ENCODE measurements at regions not wholly inside any gene's neighbourhood (a gene's known extent, or its start where the extent isn't known, plus 50 kb on each side); places are given as distances from the start of the nearest gene placed in this dataset.
A peak's percentile ranks its signal among the peaks of the same experiment; 100 is the strongest.

GRCh38 chr17:45640141-45640850, 143.8 kb upstream of the CRHR1 start:
- DNase-seq (ENCODE audit: low read depth, low spot score) (peak; percentile 75), FAIRE-seq (peak; percentile 88)
- intact Hi-C loops (cut with micrococcal nuclease) (loop anchor here (1.0 kb wide), 2 partner anchors 192 to 212 kb away; no protein-coding TSS in a partner anchor), dilution Hi-C loops (cut with MboI; ENCODE audit: extremely low pct_ligation_motif_present, low sequenced_read_pairs) (no loop called here)
- Histone ChIP-seq H3K9ac (replicated peaks; ENCODE audit: extremely low read depth, insufficient read depth, low read length) (no peak overlapping the region), H3K36me3 (ENCODE audit: control insufficient read depth in 2 of 2, extremely low read depth in 1 of 2, insufficient read depth in 2 of 2, low read length in 2 of 2) (peaks cover 0 to 14% of the 10 kb centered on the region in 2 experiments), H3K27me3 (ENCODE audit: control insufficient read depth in 2 of 2, insufficient read depth in 2 of 2, low read length in 2 of 2) (peaks cover 0 to 1% of the 10 kb centered on the region in 2 experiments), H4K20me1 (replicated peaks; ENCODE audit: control insufficient read depth, extremely low read depth, insufficient read depth, low read length) (no peaks in the 10 kb centered on the region), H2AFZ (ENCODE audit: low read depth, low read length) (no peak overlapping the region), H3K9me1 (replicated peaks; ENCODE audit: control insufficient read depth, extremely low read depth, insufficient read depth, low read length) (no peaks in the 10 kb centered on the region), H3K27ac (ENCODE audit: insufficient read depth, low read depth, low read length) (no peak overlapping the region), H3K9me3 (replicated peaks; ENCODE audit: control insufficient read depth, insufficient read depth, low read length) (no peaks in the 10 kb centered on the region), H3K4me2 (ENCODE audit: insufficient read depth, low read length) (no peak overlapping the region), H3K4me3 (replicated peaks in 1 of 3; ENCODE audit: insufficient read depth in 1 of 3, low read depth in 1 of 3, low read length in 3 of 3) (no peak overlapping the region), H3K79me2 (ENCODE audit: control insufficient read depth, insufficient read depth, low read length) (no peaks in the 10 kb centered on the region), H3K4me1 (ENCODE audit: control insufficient read depth, extremely low read depth, insufficient read depth, low read length) (no peaks in the 10 kb centered on the region)
- TF ChIP-seq MAX (IDR thresholded peaks at IDR 0.05; ENCODE audit: insufficient read depth, insufficient read length) = no peak
- peak; percentile 92 to 97 for TF ChIP-seq CTCF (IDR thresholded peaks at IDR 0.05; ENCODE audit: extremely low read depth in 1 of 2, insufficient read depth in 1 of 2, low read depth in 1 of 2, low read length in 2 of 2)
- no TSS peak for BruUV-seq (replicated peaks)
- CTCF ChIA-PET = interaction anchor here (0.6 to 4.7 kb wide), 67 partner anchors 8 to 421 kb away, joined by 3 to 208 read pairs (median 4); partner anchors contain the start of genes CRHR1 and SPPL2C
- POLR2A ChIA-PET = no interaction called here

GRCh38 chr17:45641541-45641940, 142.6 kb upstream of the CRHR1 start:
- no peaks in the 10 kb centered on the region for H3K4me1 ChIP-seq (ENCODE audit: control insufficient read depth, extremely low read depth, insufficient read depth, low read length)
- BruUV-seq (replicated peaks) = no TSS peak
- H3K27me3 ChIP-seq (ENCODE audit: control insufficient read depth in 2 of 2, insufficient read depth in 2 of 2, low read length in 2 of 2) = peaks cover 1 to 6% of the 10 kb centered on the region in 2 experiments
- no peaks in the 10 kb centered on the region for H3K79me2 ChIP-seq (ENCODE audit: control insufficient read depth, insufficient read depth, low read length)
- H3K4me2 ChIP-seq (ENCODE audit: insufficient read depth, low read length) = no peak overlapping the region
- FAIRE-seq = no peak
- POLR2A ChIA-PET = no interaction called here
- H3K4me3 ChIP-seq (replicated peaks in 1 of 3; ENCODE audit: insufficient read depth in 1 of 3, low read depth in 1 of 3, low read length in 3 of 3) = no peak overlapping the region
- H4K20me1 ChIP-seq (replicated peaks; ENCODE audit: control insufficient read depth, extremely low read depth, insufficient read depth, low read length) = no peaks in the 10 kb centered on the region
- peaks cover 0 to 9% of the 10 kb centered on the region in 2 experiments for H3K36me3 ChIP-seq (ENCODE audit: control insufficient read depth in 2 of 2, extremely low read depth in 1 of 2, insufficient read depth in 2 of 2, low read length in 2 of 2)
- H3K9ac ChIP-seq (replicated peaks; ENCODE audit: extremely low read depth, insufficient read depth, low read length) = no peak overlapping the region
- H3K9me3 ChIP-seq (replicated peaks; ENCODE audit: control insufficient read depth, insufficient read depth, low read length) = no peaks in the 10 kb centered on the region
- intact Hi-C loops (cut with micrococcal nuclease) = no loop called here
- TF ChIP-seq POLR2AphosphoS5 (IDR thresholded peaks at IDR 0.05; ENCODE audit: insufficient read depth, low read depth, low read length) (no peak), MYC (IDR thresholded peaks at IDR 0.05; ENCODE audit: low read depth, low read length) (no peak), GATA2 (IDR thresholded peaks at IDR 0.05; ENCODE audit: insufficient read depth, insufficient read length, low read depth, low read length) (no peak), JUN (IDR thresholded peaks at IDR 0.05; ENCODE audit: borderline replicate concordance, insufficient read depth, insufficient read length, low read depth) (no peak), EZH2 (IDR thresholded peaks at IDR 0.05; ENCODE audit: borderline replicate concordance, low read depth, low read length, severe bottlenecking) (no peak), FOS (IDR thresholded peaks at IDR 0.05; ENCODE audit: borderline replicate concordance, insufficient read depth, low read length) (no peak), MAX (IDR thresholded peaks at IDR 0.05; ENCODE audit: insufficient read depth, insufficient read length) (no peak), POLR2A (IDR thresholded peaks at IDR 0.05; ENCODE audit: low read depth, low read length) (no peak), CTCF (IDR thresholded peaks at IDR 0.05; ENCODE audit: extremely low read depth in 1 of 2, insufficient read depth in 1 of 2, low read depth in 1 of 2, low read length in 2 of 2) (no peak)
- no peak overlapping the region for H2AFZ ChIP-seq (ENCODE audit: low read depth, low read length)
- no peaks in the 10 kb centered on the region for H3K9me1 ChIP-seq (replicated peaks; ENCODE audit: control insufficient read depth, extremely low read depth, insufficient read depth, low read length)
- dilution Hi-C loops (cut with MboI; ENCODE audit: extremely low pct_ligation_motif_present, low sequenced_read_pairs) = no loop called here
- CTCF ChIA-PET = interaction anchor here (1.1 to 4.7 kb wide), 5 partner anchors 9 to 423 kb away, joined by 3 to 208 read pairs (median 5); no protein-coding TSS in a partner anchor
- no peak for DNase-seq (ENCODE audit: low read depth, low spot score)
- H3K27ac ChIP-seq (ENCODE audit: insufficient read depth, low read depth, low read length) = no peak overlapping the region
